D721Med (cell line): ENCODE measurements at regions not wholly inside any gene's neighbourhood (a gene's known extent, or its start where the extent isn't known, plus 50 kb on each side); places are given as distances from the start of the nearest gene placed in this dataset.
A peak's percentile ranks its signal among the peaks of the same experiment; 100 is the strongest.

ENCODE experiments used
- DNase-seq: peaks from one replicate; pipeline ENCODE4 v3.0.0; 2011; ENCODE audit warnings: low spot score; ENCODE audit not compliant: insufficient read length
- FAIRE-seq: peaks from 2 replicates; lab custom pipeline; 2011; peaks lifted over from hg19 to GRCh38; lab: Jason Lieb, UNC
- CTCF ChIP-seq: IDR thresholded peaks from 2 replicates; pipeline ENCODE4 v1.5.1; 2012; ENCODE audit warnings: mild to moderate bottlenecking, control low read depth; ENCODE audit not compliant: insufficient read depth; ENCODE audit errors: missing control alignments

GRCh38 chr5:164012371-164012770, 507.0 kb downstream of the MAT2B start:
- TF ChIP-seq CTCF: no peak
- DNase-seq (no peak), FAIRE-seq (no peak)

- DNase-seq: no peak
- FAIRE-seq: peak; percentile 71
- TF ChIP-seq CTCF: peak; percentile 69
Observed at GRCh38 chr5:164013077-164013670, 507.8 kb downstream of the MAT2B start.

DNA sequence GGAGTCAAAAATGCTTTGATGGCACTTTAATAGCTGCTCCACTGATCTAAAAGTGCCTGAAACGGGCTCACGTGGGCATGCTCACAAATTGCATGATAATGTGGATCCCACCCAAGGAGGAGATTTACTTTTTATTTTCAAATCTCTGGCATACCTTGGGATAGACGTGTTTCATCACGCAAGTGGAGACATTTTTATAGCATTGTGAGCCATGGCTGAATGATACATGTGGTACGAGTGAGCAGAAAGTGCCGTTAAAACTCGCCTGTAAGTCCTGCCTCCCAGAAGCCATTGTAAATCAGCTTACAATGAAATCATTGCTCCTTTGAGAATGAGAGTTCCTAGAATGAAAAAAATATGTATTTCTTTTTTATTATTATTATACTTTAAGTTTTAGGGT, 514.7 kb downstream of the MAT2B start:
- DNase-seq (no peak), FAIRE-seq (no peak)
- no peak for TF ChIP-seq CTCF

- peak; percentile 86 for FAIRE-seq
- no peak for TF ChIP-seq CTCF
- no peak for DNase-seq
Observed at GRCh38 chr5:164027738-164028137, 522.3 kb downstream of the MAT2B start.

- no peak for TF ChIP-seq CTCF
Observed at GRCh38 chr5:164038128-164038783, 532.8 kb downstream of the MAT2B start.

GRCh38 chr5:164041105-164041504, 535.7 kb downstream of the MAT2B start:
- TF ChIP-seq CTCF: no peak
- no peak for FAIRE-seq

More at GRCh38 chr5:164038128-164038783, 532.8 kb downstream of the MAT2B start:
- peak; percentile 56 for FAIRE-seq
- no peak for DNase-seq

DNA sequence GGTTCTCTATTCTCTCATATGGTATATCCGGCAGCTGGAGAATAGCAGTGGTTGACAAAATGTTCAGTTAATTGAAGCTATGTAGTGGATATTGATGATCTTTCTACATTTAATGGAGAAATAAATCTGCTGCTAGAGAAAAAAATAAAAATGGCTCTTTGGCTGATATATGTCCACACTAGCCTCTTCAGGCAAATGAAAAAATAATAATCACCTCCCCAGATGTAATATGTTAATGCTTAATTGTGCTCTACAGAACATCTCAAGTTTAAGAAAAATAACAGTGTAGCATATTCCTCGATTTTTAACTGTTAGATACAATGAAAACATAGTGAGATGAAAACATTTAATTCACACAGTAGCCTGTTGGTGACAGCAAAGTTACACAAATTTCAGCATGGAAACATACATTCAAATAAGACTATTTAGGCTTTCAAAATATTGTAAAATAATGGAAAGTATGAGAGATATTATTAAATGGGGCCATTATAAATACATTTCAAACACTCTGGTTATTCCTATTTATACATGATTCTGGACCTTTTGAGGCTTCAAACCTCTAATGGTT, 543.0 kb downstream of the MAT2B start:
- peak; percentile 73 for TF ChIP-seq CTCF
- FAIRE-seq (peak; percentile 64), DNase-seq (no peak)

More at GRCh38 chr5:164041105-164041504, 535.7 kb downstream of the MAT2B start:
- DNase-seq: no peak
